ENCODE measurements at regions not wholly inside any gene's neighbourhood (a gene's known extent, or its start where the extent isn't known, plus 50 kb on each side); places are given as distances from the start of the nearest gene placed in this dataset.
"Not testable (repeated sequence)": the region's sequence is repeated elsewhere in the genome, so short reads cannot be mapped to it uniquely, and the experiment has no call there.

DNA sequence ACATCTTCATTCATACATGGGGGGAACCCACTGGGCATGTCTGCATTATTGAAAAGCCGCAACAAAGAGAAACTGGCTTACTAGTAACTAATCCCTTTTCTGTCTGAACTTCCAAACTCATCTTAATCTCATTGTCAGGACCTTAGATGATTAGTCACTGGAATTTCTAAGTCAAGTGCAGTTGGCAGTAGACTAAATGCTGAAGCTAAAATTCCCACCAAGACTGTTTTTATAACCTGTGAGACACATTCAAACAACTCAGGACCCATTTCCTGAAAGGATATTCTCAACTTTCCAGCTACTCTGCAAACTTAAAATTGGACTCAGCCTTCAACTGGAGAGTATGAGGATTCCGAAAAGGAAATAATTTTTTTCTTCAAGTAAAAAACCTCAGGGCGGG is 94.8 kb upstream of the SCAF8 start:
- no peak for DNase-seq

- DNase-seq, result not testable (repeated sequence)
These were observed 94.0 kb upstream of the SCAF8 start for GRCh38 chr6:154639196-154639595.

DNA sequence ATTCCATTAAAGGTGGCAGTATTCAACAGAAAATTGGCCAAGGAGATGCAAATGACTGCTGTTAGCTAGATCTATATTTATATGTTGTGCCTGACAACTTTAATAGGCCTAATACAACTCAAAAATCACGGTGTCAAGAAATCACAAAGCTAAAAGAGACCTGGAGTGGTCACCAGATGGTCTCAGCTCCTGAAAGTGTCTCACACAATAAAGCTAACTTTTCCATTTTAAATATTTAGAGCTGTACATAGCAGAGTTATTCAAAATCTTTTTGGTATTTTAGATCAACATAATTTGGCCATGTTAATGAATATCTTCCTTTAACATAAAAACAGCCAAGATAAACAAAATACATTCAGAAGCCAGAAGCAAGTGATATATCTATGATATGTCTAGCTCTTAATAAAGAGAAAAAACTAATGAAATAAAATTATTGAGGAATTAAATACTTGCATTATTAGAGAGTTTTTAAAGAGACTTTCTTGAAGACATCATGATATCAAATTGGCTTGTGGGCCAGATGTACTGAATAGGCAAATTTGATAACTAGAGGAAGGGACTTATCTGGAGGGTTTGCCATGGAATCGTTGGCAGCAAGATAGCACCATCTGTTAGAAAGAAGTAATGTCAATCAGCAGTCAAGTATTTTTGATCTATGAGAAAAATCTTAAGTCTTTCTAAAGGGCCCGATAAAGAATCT is 84.9 kb upstream of the SCAF8 start:
- no peak for DNase-seq

DNA sequence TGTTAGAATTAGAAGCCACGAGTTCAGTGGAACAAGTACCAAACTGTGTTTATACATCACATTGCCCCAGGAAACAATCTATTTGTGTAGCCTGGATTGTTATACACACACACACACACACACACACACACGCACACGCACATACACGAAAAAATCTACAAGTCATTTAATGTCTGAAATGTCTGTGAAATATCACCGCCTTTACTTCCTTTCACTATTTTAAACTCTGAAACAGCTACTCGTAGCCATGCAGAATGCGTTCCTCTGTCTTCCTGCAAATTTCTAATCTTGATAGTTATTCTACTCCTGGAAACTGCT is 84.4 kb upstream of the SCAF8 start:
- DNase-seq, result no peak

GRCh38 chr6:154649721-154650120 is 83.5 kb upstream of the SCAF8 start:
- no peak for DNase-seq

- no peak for DNase-seq
These were observed 82.9 kb upstream of the SCAF8 start for GRCh38 chr6:154650351-154650750.

DNA sequence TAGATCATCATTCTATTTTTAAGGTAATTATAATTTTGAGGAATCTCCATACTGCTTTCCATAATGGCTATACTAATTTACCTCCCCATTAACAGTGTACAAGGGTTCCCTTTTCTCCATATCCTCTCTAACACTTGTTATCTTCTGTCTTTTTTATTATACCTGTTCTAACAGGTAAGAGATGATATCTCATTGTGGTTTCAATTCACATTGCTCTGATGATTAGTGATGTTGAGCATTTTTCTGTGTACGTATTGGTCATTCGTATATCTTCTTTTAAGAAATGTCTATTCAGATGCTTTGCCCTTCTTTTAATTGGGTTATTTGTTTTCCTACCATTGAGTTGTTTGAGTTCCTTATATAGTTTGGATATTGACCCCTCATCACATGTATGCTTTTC is 81.6 kb upstream of the SCAF8 start:
- DNase-seq, result no peak

- DNase-seq, result no peak
These were observed 79.8 kb upstream of the SCAF8 start for GRCh38 chr6:154653385-154653784.

- DNase-seq, result no peak
These were observed 79.4 kb upstream of the SCAF8 start for GRCh38 chr6:154653853-154654252.

GRCh38 chr6:154656660-154657059 is 76.6 kb upstream of the SCAF8 start:
- DNase-seq, result no peak

DNA sequence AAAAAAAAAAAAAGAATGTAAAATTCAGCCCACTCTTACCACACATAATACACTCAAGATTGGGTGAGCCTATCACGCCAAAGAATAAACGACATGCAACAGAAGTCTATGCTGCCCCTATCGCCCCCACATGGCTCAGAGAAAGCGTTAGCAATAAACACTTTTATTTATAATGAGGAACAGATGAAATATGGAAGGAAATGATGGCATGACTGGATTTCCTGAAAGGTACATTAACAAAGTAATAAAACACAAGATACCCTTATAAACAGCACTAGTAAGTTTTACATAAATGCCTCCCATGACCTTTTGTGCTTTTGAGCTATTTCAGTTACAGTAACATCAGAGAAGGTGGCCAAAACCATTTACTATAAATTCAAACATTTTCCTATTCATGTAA is 71.4 kb upstream of the SCAF8 start:
- DNase-seq, result no peak

DNA sequence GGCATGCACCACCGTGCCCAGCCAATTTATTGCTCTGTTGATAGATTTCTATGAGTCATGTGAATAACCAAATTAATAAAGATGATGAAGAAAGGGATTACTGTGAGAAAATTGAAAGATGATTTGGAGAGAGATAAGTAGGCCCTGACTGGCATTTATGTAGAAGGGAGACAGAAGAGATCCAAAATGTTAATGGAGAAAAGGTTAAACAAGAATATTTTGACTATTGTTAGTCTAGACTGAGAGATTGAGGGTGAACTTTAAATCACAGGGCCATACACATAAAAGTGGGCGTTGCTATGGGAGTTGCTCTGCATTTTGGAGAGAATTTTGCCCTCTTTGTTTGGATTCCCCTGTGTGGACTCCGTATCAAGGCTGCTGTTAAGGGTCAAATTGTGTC is 68.9 kb upstream of the SCAF8 start:
- DNase-seq, result no peak

GRCh38 chr6:154668156-154668555 is 65.1 kb upstream of the SCAF8 start:
- no peak for DNase-seq

- DNase-seq, result peak; percentile 65
These were observed 61.1 kb upstream of the SCAF8 start for GRCh38 chr6:154672086-154672485.

- DNase-seq, result no peak
These were observed 59.3 kb upstream of the SCAF8 start for GRCh38 chr6:154673919-154674318.

GRCh38 chr6:154675602-154676088 is 57.6 kb upstream of the SCAF8 start:
- DNase-seq, result peak; percentile 93

DNA sequence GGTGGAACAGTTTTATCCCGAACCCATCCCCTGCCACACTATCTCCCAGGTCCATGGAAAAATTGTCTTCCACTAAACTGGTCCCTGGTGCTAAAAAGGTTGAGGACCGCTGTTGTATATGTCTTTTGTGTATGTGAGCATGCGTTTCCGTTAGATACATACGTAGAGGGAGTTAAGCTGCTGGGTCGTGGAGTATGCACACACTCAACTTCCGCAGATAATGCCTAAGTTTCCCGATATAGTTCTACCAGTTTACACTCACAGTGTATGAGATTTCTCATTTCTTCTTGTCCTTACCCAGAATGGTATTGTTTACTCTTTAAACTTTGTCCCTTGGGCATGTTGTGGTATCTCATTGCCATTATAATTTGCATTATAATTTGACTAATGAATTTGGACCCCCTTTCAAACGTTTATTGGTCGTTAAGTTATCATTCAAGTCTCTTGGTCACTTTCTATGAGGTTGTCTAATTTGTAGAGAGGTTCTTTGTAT is 50.5 kb upstream of the SCAF8 start:
- no peak for DNase-seq

Data from NCI-H2029 (cell line).